Endodermal cell (in vitro differentiated cells): ENCODE measurements at regions not wholly inside any gene's neighbourhood (a gene's known extent, or its start where the extent isn't known, plus 50 kb on each side); places are given as distances from the start of the nearest gene placed in this dataset.
A peak's percentile ranks its signal among the peaks of the same experiment; 100 is the strongest.

Experiments
- DNase-seq: peaks from one replicate; pipeline ENCODE4 v3.0.0-alpha.2; 2017
- H3K27ac ChIP-seq: 2 replicates; pipeline ENCODE4 v1.5.1; 2013; ENCODE audit warnings: mild to moderate bottlenecking, low read depth, low read length, moderate library complexity
- H3K27me3 ChIP-seq: 2 replicates; pipeline ENCODE4 v1.6.1; 2013; ENCODE audit warnings: mild to moderate bottlenecking, low read length, moderate library complexity; ENCODE audit not compliant: insufficient read depth, control insufficient read depth, poor library complexity, severe bottlenecking
- H3K36me3 ChIP-seq: 2 replicates; pipeline ENCODE4 v1.7.0; 2013; ENCODE audit warnings: mild to moderate bottlenecking, low read length, moderate library complexity; ENCODE audit not compliant: control insufficient read depth, insufficient read depth
- H3K4me1 ChIP-seq: one replicate; pipeline ENCODE4 v1.7.0; 2013; ENCODE audit warnings: low read length; ENCODE audit not compliant: control insufficient read depth, insufficient read depth
- H3K4me3 ChIP-seq: 2 replicates; pipeline ENCODE4 v1.5.1; 2013; ENCODE audit warnings: mild to moderate bottlenecking, low read length, moderate library complexity
- H3K9ac ChIP-seq: 2 replicates; pipeline ENCODE4 v1.6.1; 2013; ENCODE audit warnings: mild to moderate bottlenecking, low read length, moderate library complexity; ENCODE audit not compliant: poor library complexity, severe bottlenecking; ENCODE audit errors: extremely low read depth
- H3K9me3 ChIP-seq: 2 replicates; pipeline ENCODE4 v1.6.1; 2013; ENCODE audit warnings: mild to moderate bottlenecking, low read length, moderate library complexity; ENCODE audit not compliant: control insufficient read depth
- H3K27ac Mint-ChIP-seq: 2 replicates; pipeline ENCODE4 v1.8.0; 2020; ENCODE audit warnings: mixed read lengths
- H3K27me3 Mint-ChIP-seq: 2 replicates; pipeline ENCODE4 v1.8.0; 2021; ENCODE audit warnings: mild to moderate bottlenecking, mixed read lengths; ENCODE audit not compliant: insufficient read depth
- H3K36me3 Mint-ChIP-seq: 2 replicates; pipeline ENCODE4 v1.8.0; 2020; ENCODE audit warnings: low read depth, mixed read lengths
- H3K4me1 Mint-ChIP-seq: 2 replicates; pipeline ENCODE4 v1.8.0; 2020; ENCODE audit warnings: mixed read lengths
- H3K4me3 Mint-ChIP-seq: 2 replicates; pipeline ENCODE4 v1.8.0; 2020; ENCODE audit warnings: mild to moderate bottlenecking, moderate library complexity, mixed read lengths
- H3K9me3 Mint-ChIP-seq: 2 replicates; pipeline ENCODE4 v1.8.0; 2020; ENCODE audit warnings: mild to moderate bottlenecking, mixed read lengths
- WGBS, 2 experiments: methylation state at CpG; one replicate each; pipeline versions ENCODE4 v1.1.5 to v1.1.7; 2013; ENCODE audit warnings: missing lambda C conversion rate in 2 of 2, mixed read lengths in 1 of 2; ENCODE audit not compliant: insufficient coverage in 1 of 2, insufficient read length in 1 of 2; 5-methylcytosine and 5-hydroxymethylcytosine counted together
- TF ChIP-seq, protein P1 (sequence below): fragments of 200-600 bp; sonication (generic); conservative IDR thresholded peaks from 2 replicates; pipeline ENCODE4 v1.5.0; 2021; ENCODE audit warnings: antibody characterized with exemption, mild to moderate bottlenecking

DNA sequence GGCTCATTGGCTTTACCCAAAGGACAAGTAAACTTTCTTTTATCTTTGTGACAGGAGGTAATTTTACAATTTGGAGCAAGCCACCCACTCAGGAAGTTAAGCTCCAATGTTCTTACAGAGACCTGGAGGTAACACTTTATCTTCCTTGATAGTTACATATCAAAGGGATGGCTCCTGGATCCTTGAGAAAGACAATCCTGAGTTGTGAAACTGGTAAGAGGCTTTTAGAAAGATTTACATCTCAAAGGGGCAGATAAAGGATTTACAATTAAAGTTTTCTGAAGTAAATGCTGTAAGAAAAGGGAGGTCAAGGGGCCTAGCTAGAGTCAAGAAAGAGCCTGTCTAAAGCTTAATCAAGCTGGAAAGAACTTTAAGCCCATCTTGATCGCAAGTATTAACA lies 124.4 kb upstream of the ZNF804B start:
- TF ChIP-seq, protein P1, sequence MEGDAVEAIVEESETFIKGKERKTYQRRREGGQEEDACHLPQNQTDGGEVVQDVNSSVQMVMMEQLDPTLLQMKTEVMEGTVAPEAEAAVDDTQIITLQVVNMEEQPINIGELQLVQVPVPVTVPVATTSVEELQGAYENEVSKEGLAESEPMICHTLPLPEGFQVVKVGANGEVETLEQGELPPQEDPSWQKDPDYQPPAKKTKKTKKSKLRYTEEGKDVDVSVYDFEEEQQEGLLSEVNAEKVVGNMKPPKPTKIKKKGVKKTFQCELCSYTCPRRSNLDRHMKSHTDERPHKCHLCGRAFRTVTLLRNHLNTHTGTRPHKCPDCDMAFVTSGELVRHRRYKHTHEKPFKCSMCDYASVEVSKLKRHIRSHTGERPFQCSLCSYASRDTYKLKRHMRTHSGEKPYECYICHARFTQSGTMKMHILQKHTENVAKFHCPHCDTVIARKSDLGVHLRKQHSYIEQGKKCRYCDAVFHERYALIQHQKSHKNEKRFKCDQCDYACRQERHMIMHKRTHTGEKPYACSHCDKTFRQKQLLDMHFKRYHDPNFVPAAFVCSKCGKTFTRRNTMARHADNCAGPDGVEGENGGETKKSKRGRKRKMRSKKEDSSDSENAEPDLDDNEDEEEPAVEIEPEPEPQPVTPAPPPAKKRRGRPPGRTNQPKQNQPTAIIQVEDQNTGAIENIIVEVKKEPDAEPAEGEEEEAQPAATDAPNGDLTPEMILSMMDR = no peak
- Mint-ChIP-seq H3K27me3 (peaks cover 70% of the 10 kb centered on the region), H3K4me1 (peaks cover 24% of the 10 kb centered on the region), H3K36me3 (peaks cover 2% of the 10 kb centered on the region), H3K9me3 (peaks cover 6% of the 10 kb centered on the region), H3K4me3 (no peak overlapping the region), H3K27ac (no peak overlapping the region)
- Histone ChIP-seq H3K4me1 (peaks cover 4% of the 10 kb centered on the region), H3K27me3 (peaks cover 34% of the 10 kb centered on the region), H3K9me3 (no peaks in the 10 kb centered on the region), H3K27ac (no peak overlapping the region), H3K36me3 (no peaks in the 10 kb centered on the region), H3K4me3 (no peak overlapping the region), H3K9ac (no peak overlapping the region)
- 13 to 60% methylated on average over 1 of the region's 1 CpG for WGBS, 2 experiments
- DNase-seq = peak; percentile 41

DNA sequence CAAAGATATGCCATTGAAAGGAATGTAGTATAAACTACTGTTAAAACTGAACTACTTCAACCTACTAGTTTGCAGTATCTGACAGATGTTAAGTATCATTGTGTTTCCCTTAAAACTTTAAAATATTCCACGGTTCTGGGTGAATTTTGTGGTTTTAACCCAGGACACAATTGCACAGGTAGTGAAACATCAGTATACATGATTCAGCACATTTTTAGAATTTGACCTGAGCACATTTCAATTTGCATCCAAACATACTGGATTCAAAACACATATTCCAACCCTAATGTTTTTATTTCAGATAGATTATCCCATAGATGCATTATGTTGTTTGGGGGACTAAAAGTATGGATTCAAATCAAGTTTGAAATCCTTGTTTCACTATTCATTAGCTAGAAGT lies 129.9 kb upstream of the ZNF804B start:
- Mint-ChIP-seq H3K27me3 (peaks cover 48% of the 10 kb centered on the region), H3K4me1 (peaks cover 5% of the 10 kb centered on the region), H3K9me3 (peaks cover 6% of the 10 kb centered on the region), H3K36me3 (peaks cover 2% of the 10 kb centered on the region), H3K27ac (no peak overlapping the region), H3K4me3 (no peak overlapping the region)
- H3K4me3 ChIP-seq = no peak overlapping the region
- no peak overlapping the region for H3K27ac ChIP-seq
- H3K9ac ChIP-seq = no peak overlapping the region
- no peaks in the 10 kb centered on the region for H3K36me3 ChIP-seq
- WGBS, 2 experiments = 88 to 94% methylated on average over 1 of the region's 1 CpG
- H3K9me3 ChIP-seq = no peaks in the 10 kb centered on the region
- no peaks in the 10 kb centered on the region for H3K4me1 ChIP-seq
- TF ChIP-seq, protein P1 = no peak
- H3K27me3 ChIP-seq = no peaks in the 10 kb centered on the region
- DNase-seq = no peak

DNA sequence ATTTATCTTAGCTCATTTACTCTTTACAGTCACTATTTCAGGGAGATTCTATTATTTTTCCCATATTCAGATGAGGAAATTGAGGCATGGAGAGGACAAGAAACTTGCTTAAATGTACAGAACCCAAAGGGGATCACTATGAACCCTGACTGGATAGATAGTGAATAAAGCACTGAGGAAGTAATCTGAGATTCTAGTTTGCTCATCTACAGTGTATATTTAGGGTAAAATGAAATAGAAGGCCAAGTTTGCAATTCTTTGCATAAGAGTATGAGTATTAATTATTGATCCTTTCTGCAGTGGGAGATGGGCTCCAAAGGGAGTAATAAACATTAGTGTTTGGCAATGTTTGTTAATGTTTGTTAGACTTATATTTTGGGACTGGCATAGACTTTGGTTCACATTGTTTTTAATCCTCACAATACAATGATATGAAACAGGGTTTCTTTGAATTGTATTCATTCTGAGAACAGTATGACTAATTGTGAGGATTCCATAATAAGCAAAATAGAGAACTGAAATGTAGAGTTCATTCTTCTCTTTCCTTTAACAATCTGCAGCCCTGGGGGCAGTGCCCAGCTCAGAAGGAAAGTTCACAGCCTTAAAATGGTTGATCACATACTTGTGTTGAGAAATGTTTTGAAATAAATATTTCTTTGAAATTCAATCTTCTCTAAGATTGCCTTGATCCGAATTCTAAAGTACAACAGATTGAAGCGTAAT lies 131.0 kb upstream of the ZNF804B start:
- Mint-ChIP-seq H3K4me1 (no peaks in the 10 kb centered on the region), H3K27ac (no peak overlapping the region)

More for the DNA sequence above, 131.0 kb upstream of the ZNF804B start:
- no peak for DNase-seq
- no peaks in the 10 kb centered on the region for H3K4me1 ChIP-seq
- H3K27ac ChIP-seq = no peak overlapping the region
- no peaks in the 10 kb centered on the region for H3K36me3 ChIP-seq
- H3K4me3 ChIP-seq = no peak overlapping the region
- no peak overlapping the region for H3K4me3 Mint-ChIP-seq
- peaks cover 2% of the 10 kb centered on the region for H3K36me3 Mint-ChIP-seq
- peaks cover 42% of the 10 kb centered on the region for H3K27me3 Mint-ChIP-seq
- no peaks in the 10 kb centered on the region for H3K9me3 ChIP-seq
- 78% methylated on average over 2 of the region's 2 CpGs; no CpG with 5 or more reads in 1 of the 2 experiments for WGBS, 2 experiments
- H3K9me3 Mint-ChIP-seq = peaks cover 6% of the 10 kb centered on the region
- TF ChIP-seq, protein P1 = no peak
- no peaks in the 10 kb centered on the region for H3K27me3 ChIP-seq
- no peak overlapping the region for H3K9ac ChIP-seq
